K562 (cell line): ENCODE measurements at regions not wholly inside any gene's neighbourhood (a gene's known extent, or its start where the extent isn't known, plus 50 kb on each side); places are given as distances from the start of the nearest gene placed in this dataset.

ENCODE experiments used
- ATAC-seq: fragments of 200-7000 bp; cut with Tn5 transposase; 3 replicates; pipeline ENCODE4 v1.9.1; 2020; ENCODE audit warnings: moderate library complexity
- BruUV-seq: library from RNA; stranded (reverse); fragments of 400-500 nt; replicated peaks from 2 replicates; lab custom pipeline; 2021; lab: Mats Ljungman, UMichigan
- CTCF ChIA-PET: fragments of 300-600 bp; formaldehyde crosslinking; extraction: SDS; loops from one replicate; lab custom pipeline; 2021; ENCODE audit warnings: low intra/inter-chr PET ratio; lab: Yijun Ruan, JAX
- POLR2A ChIA-PET: fragments of 300-600, 350-650 bp; sonication (Branson Sonifier 250); formaldehyde crosslinking; extraction: SDS; loops from one replicate; lab custom pipeline; 2021; ENCODE audit warnings: antibody characterized with exemption, inconsistent platforms; lab: Yijun Ruan, JAX
- DNase-seq, 4 experiments: peaks; one replicate each; pipeline versions ENCODE4 v3.0.0 to v3.0.0-alpha.2; 2011 to 2018; ENCODE audit warnings: low spot score in 3 of 4, mixed read lengths in 3 of 4; ENCODE audit errors: extremely low read depth in 1 of 4
- FAIRE-seq: peaks from 2 replicates; lab custom pipeline; 2011; peaks lifted over from hg19 to GRCh38; lab: Jason Lieb, UNC
- H2AFZ ChIP-seq: 2 replicates; pipeline ENCODE4 v1.6.0; 2011; ENCODE audit warnings: low read depth, low read length, control low read depth, inconsistent platforms
- H3K27ac ChIP-seq: fragments of 200-600 bp; 3 replicates; pipeline ENCODE4 v1.8.0; 2011; ENCODE audit warnings: low read depth, mild to moderate bottlenecking, control low read depth, inconsistent platforms, low read length, moderate library complexity, mixed read lengths; ENCODE audit errors: extremely low read depth
- H3K27me3 ChIP-seq, 2 experiments: fragments of 300-600 bp in 1 of 2; 2 replicates in 1 of 2; 3 replicates in 1 of 2; pipeline versions ENCODE4 v1.6.0 to v1.8.0; 2011; ENCODE audit warnings: inconsistent platforms in 2 of 2, low read length in 2 of 2, mild to moderate bottlenecking in 1 of 2, mixed read lengths in 1 of 2, moderate library complexity in 1 of 2; ENCODE audit not compliant: control insufficient read depth in 2 of 2, insufficient read depth in 2 of 2
- H3K36me3 ChIP-seq: fragments of 300-600 bp; 3 replicates; pipeline ENCODE4 v1.8.0; 2011; ENCODE audit warnings: mild to moderate bottlenecking, low read length, inconsistent platforms; ENCODE audit not compliant: control insufficient read depth, insufficient read depth
- H3K4me1 ChIP-seq, 2 experiments: fragments of 200-600 bp in 1 of 2; replicated peaks in 1 of 2; 2 replicates in 1 of 2; 3 replicates in 1 of 2; pipeline versions ENCODE4 v1.5.1 to v1.8.0; 2011; ENCODE audit warnings: inconsistent platforms in 2 of 2, low read length in 2 of 2, mild to moderate bottlenecking in 1 of 2, mixed read lengths in 1 of 2, moderate library complexity in 1 of 2; ENCODE audit not compliant: control insufficient read depth in 2 of 2, insufficient read depth in 2 of 2
- H3K4me2 ChIP-seq: 2 replicates; pipeline ENCODE4 v1.6.1; 2011; ENCODE audit warnings: low read length, control low read depth, inconsistent platforms, mixed read lengths; ENCODE audit not compliant: insufficient read depth
- H3K4me3 ChIP-seq: fragments of 200-600 bp; sonication (generic), shearing (Covaris generic); 2 replicates; pipeline ENCODE4 v1.5.1; 2016; ENCODE audit warnings: control low read depth, inconsistent platforms
- H3K79me2 ChIP-seq: fragments of 200-600 bp; 3 replicates; pipeline ENCODE4 v1.8.0; 2011; ENCODE audit warnings: low read length, inconsistent platforms; ENCODE audit not compliant: control insufficient read depth, insufficient read depth
- H3K9ac ChIP-seq, 2 experiments: 2 replicates each; pipeline versions ENCODE4 v1.6.0 to v1.6.1; 2011; ENCODE audit warnings: low read depth in 2 of 2, low read length in 2 of 2, control low read depth in 1 of 2, inconsistent platforms in 1 of 2, mild to moderate bottlenecking in 1 of 2, mixed read lengths in 1 of 2; ENCODE audit not compliant: insufficient read depth in 1 of 2
- H3K9me1 ChIP-seq: one replicate; pipeline ENCODE4 v1.6.0; 2011; ENCODE audit warnings: inconsistent platforms, mild to moderate bottlenecking, low read length, moderate library complexity; ENCODE audit not compliant: control insufficient read depth, insufficient read depth
- H3K9me3 ChIP-seq: replicated peaks from 2 replicates; pipeline ENCODE4 v1.5.1; 2011; ENCODE audit warnings: low read depth, low read length, inconsistent platforms; ENCODE audit not compliant: control insufficient read depth, insufficient read depth
- H4K20me1 ChIP-seq: replicated peaks from 2 replicates; pipeline ENCODE4 v1.6.1; 2011; ENCODE audit warnings: low read length, inconsistent platforms, mixed read lengths; ENCODE audit not compliant: control insufficient read depth, insufficient read depth
- DPF2 ChIP-seq: fragments of 450-650 bp; IDR thresholded peaks from 2 replicates; pipeline ENCODE4 v1.6.1; 2016
- ELF4 ChIP-seq: fragments of 450-650 bp; formaldehyde crosslinking; IDR thresholded peaks from 2 replicates; pipeline ENCODE4 v1.4.0; 2022; ENCODE audit warnings: missing genetic modification characterization
- FOXA3 ChIP-seq, 2 experiments: fragments of 450-650 bp in 1 of 2; sonication (generic) in 1 of 2; formaldehyde crosslinking; IDR thresholded peaks in 1 of 2; conservative IDR thresholded peaks in 1 of 2; 2 replicates each; pipeline versions ENCODE4 v1.4.0 to v1.8.0; 2020 to 2022; ENCODE audit warnings: mild to moderate bottlenecking in 2 of 2, missing genetic modification reagents in 1 of 2
- FOXJ3 ChIP-seq: sonication (generic); formaldehyde crosslinking; IDR thresholded peaks from 2 replicates; pipeline ENCODE4 v1.4.0; 2020; ENCODE audit warnings: mild to moderate bottlenecking, missing genetic modification reagents
- HDAC2 ChIP-seq: fragments of 450-650 bp; IDR thresholded peaks from 2 replicates; pipeline ENCODE4 v1.6.1; 2016; ENCODE audit warnings: mild to moderate bottlenecking
- LCOR ChIP-seq: sonication (generic); formaldehyde crosslinking; IDR thresholded peaks from 2 replicates; pipeline ENCODE4 v1.8.0; 2022; ENCODE audit warnings: mild to moderate bottlenecking, missing genetic modification reagents
- SLC30A9 ChIP-seq: fragments of 250-450 bp; sonication (Bioruptor Pico); IDR thresholded peaks from 2 replicates; pipeline ENCODE4 v1.8.0; 2022; ENCODE audit warnings: mild to moderate bottlenecking, moderate library complexity
- SMC3 ChIP-seq: conservative IDR thresholded peaks from 2 replicates; pipeline ENCODE4 v1.6.1; 2011; ENCODE audit warnings: low read depth, low read length, improper control_type of control experiment; ENCODE audit not compliant: insufficient read depth
- SP1 ChIP-seq: sonication (generic); formaldehyde crosslinking; IDR thresholded peaks from 2 replicates; pipeline ENCODE4 v1.8.1; 2022; ENCODE audit warnings: mild to moderate bottlenecking, missing genetic modification reagents
- TEAD4 ChIP-seq, 2 experiments: sonication (generic) in 1 of 2; formaldehyde crosslinking in 1 of 2; IDR thresholded peaks; 2 replicates each; pipeline versions ENCODE4 v1.6.1 to v1.8.0; 2012 to 2022; ENCODE audit warnings: borderline replicate concordance in 1 of 2, inconsistent platforms in 1 of 2, low read length in 1 of 2, mild to moderate bottlenecking in 1 of 2, missing genetic modification reagents in 1 of 2
- XRCC5 ChIP-seq: fragments of 200-400 bp; formaldehyde crosslinking; IDR thresholded peaks from 2 replicates; pipeline ENCODE4 v1.6.1; 2017; ENCODE audit warnings: low read depth, mild to moderate bottlenecking, low read length
- ZNF57 ChIP-seq: fragments of 450-650 bp; formaldehyde crosslinking; IDR thresholded peaks from 2 replicates; pipeline ENCODE4 v1.4.0; 2020; ENCODE audit warnings: mild to moderate bottlenecking, moderate library complexity
- WGBS: fragments of 100-300 bp; shearing (Covaris generic); methylation state at CpG from one replicate; pipeline ENCODE4 v1.1.6; 2016; ENCODE audit warnings: low coverage, mixed read lengths; ENCODE audit not compliant: insufficient coverage; ENCODE audit errors: missing lambda C conversion rate; 5-methylcytosine and 5-hydroxymethylcytosine counted together
- in situ Hi-C: fragments of 300-500 bp; cut with MboI; formaldehyde crosslinking; loops from 4 replicates; pipeline ENCODE4 v1.15.0; 2018; ENCODE audit warnings: inconsistent platforms, mixed read lengths
- intact Hi-C: fragments of 100-400 bp; cut with micrococcal nuclease; formaldehyde crosslinking; loops from 2 replicates; pipeline ENCODE4 v1.14.2; 2022
- TF ChIP-seq, protein P1 (sequence below): fragments of 450-650 bp; formaldehyde crosslinking; IDR thresholded peaks from 2 replicates; pipeline ENCODE4 v1.4.0; 2022; ENCODE audit warnings: missing genetic modification characterization

DNA sequence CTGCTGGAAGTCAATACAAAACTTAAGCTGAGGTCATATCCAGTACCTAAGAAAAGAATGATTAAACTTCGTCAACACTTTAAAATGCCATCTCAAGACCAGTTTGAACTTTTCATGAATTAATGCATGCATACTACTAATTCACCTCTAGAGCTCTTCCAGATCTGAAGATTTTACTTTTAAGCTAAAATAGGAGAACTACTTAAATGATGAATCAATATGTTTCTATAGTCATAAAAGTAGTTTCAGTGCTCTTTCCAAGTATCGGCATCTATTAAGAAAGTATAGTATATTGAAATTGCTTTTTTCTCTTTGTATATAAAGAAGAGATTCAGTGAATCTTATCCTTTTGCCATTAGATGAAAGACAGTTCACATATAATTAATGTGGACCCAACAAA is 1123.9 kb downstream of the PCDH9 start:
- H3K36me3 ChIP-seq = no peaks in the 10 kb centered on the region
- ChIA-PET CTCF (no interaction called here), POLR2A (no interaction called here)
- intact Hi-C loops = no loop called here
- no peak for FAIRE-seq
- no peak overlapping the region for H3K4me3 ChIP-seq
- DNase-seq = no peak
- no peaks in the 10 kb centered on the region for H4K20me1 ChIP-seq
- ATAC-seq = no peak
- no peak for TF ChIP-seq TEAD4 (IDR thresholded peaks at IDR 0.05; ENCODE audit: low read length)
- no peak for TF ChIP-seq TEAD4 (CRISPR knock-in tag; IDR thresholded peaks at IDR 0.05; ENCODE audit: borderline replicate concordance)
- no peak for TF ChIP-seq HDAC2
- no peak for TF ChIP-seq FOXJ3
- TF ChIP-seq SP1 (CRISPR knock-in tag) = no peak
- TF ChIP-seq XRCC5 = no peak
- TF ChIP-seq ZNF57 = no peak
- no peak for TF ChIP-seq SMC3
- TF ChIP-seq ELF4 (CRISPR knock-in tag) = no peak
- TF ChIP-seq DPF2 = no peak
- TF ChIP-seq, protein P1, sequence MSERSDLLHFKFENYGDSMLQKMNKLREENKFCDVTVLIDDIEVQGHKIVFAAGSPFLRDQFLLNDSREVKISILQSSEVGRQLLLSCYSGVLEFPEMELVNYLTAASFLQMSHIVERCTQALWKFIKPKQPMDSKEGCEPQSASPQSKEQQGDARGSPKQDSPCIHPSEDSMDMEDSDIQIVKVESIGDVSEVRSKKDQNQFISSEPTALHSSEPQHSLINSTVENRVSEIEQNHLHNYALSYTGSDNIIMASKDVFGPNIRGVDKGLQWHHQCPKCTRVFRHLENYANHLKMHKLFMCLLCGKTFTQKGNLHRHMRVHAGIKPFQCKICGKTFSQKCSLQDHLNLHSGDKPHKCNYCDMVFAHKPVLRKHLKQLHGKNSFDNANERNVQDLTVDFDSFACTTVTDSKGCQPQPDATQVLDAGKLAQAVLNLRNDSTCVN (CRISPR knock-in tag) = no peak
- no peak for TF ChIP-seq SLC30A9 (CRISPR knock-in tag)
- no peak for TF ChIP-seq FOXA3 (CRISPR knock-in tag; conservative IDR thresholded peaks at IDR 0.05 in 1 of 2, IDR thresholded peaks at IDR 0.05 in 1 of 2)
- TF ChIP-seq LCOR (CRISPR knock-in tag) = no peak
- in situ Hi-C loops = no loop called here
- H3K79me2 ChIP-seq = no peaks in the 10 kb centered on the region
- H3K9me1 ChIP-seq = no peaks in the 10 kb centered on the region
- H3K9ac ChIP-seq = no peak overlapping the region
- no TSS peak for BruUV-seq
- no peaks in the 10 kb centered on the region for H3K9me3 ChIP-seq
- no peaks in the 10 kb centered on the region for H3K27me3 ChIP-seq
- H2AFZ ChIP-seq = no peak overlapping the region
- no peak overlapping the region for H3K27ac ChIP-seq
- 34% methylated on average over 2 of the region's 2 CpGs for WGBS
- H3K4me1 ChIP-seq = no peaks in the 10 kb centered on the region
- no peak overlapping the region for H3K4me2 ChIP-seq
